C4-2B (cell line): ENCODE measurements at regions not wholly inside any gene's neighbourhood (a gene's known extent, or its start where the extent isn't known, plus 50 kb on each side); places are given as distances from the start of the nearest gene placed in this dataset.

ENCODE experiments used
- H3K27ac ChIP-seq: fragments of 450-650 bp; 2 replicates; pipeline ENCODE4 v1.5.1; 2017
- ZFX ChIP-seq: fragments of 450-650 bp; IDR thresholded peaks from 2 replicates; pipeline ENCODE4 v1.6.1; 2017
- TF ChIP-seq, protein P1 (sequence below): fragments of 450-650 bp; conservative IDR thresholded peaks from 2 replicates; pipeline ENCODE4 v1.5.1; 2017; ENCODE audit warnings: mild to moderate bottlenecking

GRCh38 chr7:20839196-20839735 is 52.6 kb upstream of the SP8 start:
- H3K27ac ChIP-seq = no peak overlapping the region
- TF ChIP-seq, protein P1, sequence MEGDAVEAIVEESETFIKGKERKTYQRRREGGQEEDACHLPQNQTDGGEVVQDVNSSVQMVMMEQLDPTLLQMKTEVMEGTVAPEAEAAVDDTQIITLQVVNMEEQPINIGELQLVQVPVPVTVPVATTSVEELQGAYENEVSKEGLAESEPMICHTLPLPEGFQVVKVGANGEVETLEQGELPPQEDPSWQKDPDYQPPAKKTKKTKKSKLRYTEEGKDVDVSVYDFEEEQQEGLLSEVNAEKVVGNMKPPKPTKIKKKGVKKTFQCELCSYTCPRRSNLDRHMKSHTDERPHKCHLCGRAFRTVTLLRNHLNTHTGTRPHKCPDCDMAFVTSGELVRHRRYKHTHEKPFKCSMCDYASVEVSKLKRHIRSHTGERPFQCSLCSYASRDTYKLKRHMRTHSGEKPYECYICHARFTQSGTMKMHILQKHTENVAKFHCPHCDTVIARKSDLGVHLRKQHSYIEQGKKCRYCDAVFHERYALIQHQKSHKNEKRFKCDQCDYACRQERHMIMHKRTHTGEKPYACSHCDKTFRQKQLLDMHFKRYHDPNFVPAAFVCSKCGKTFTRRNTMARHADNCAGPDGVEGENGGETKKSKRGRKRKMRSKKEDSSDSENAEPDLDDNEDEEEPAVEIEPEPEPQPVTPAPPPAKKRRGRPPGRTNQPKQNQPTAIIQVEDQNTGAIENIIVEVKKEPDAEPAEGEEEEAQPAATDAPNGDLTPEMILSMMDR = no peak
- TF ChIP-seq ZFX = no peak

DNA sequence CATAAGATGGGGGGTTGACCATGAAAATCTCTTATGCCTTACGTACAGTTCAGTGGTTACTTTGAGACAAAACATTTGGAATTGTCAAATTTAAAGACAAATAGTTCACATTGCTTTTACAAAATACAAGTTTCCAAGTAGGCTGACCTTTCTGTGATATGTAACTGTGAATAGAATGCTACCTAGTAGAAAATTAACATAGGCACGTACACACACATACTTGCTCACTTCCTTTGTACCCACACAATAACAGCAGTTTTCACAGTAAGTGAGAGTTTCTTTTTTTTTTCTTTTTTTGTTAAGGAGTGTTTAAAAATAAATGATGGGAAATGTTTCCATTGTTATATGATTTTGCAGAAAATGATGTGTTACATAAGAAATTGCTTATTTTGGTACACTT is 53.3 kb upstream of the SP8 start:
- no peak overlapping the region for H3K27ac ChIP-seq
- TF ChIP-seq, protein P1 = no peak
- no peak for TF ChIP-seq ZFX

- TF ChIP-seq ZFX = no peak
- TF ChIP-seq, protein P1 = no peak
- no peak overlapping the region for H3K27ac ChIP-seq
Observed at GRCh38 chr7:20846791-20847190, 60.1 kb upstream of the SP8 start.

GRCh38 chr7:20858951-20859350 is 72.3 kb upstream of the SP8 start:
- TF ChIP-seq, protein P1 = no peak
- no peak for TF ChIP-seq ZFX
- no peak overlapping the region for H3K27ac ChIP-seq

- TF ChIP-seq, protein P1 = no peak
- TF ChIP-seq ZFX = no peak
Observed at GRCh38 chr7:20861468-20861867, 74.8 kb upstream of the SP8 start.

DNA sequence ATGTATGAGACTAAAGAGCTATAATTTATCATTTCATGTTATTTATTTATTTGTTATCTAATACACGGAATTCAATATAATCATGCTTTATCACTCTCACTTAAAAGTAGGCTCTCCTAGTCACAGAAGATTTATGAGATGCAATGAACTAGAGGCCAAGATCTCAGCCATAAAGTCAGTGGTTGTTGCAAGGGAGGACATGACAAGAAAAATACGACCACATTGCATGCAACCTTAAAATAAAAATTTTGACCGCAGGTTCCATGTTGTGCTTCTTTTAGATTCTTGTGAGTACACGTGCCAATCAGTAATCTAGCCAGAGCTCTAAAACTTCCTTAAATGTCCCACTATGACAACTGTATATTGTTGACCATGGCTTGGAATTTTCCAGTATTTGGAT is 75.9 kb upstream of the SP8 start:
- no peak overlapping the region for H3K27ac ChIP-seq
- TF ChIP-seq, protein P1 = no peak
- TF ChIP-seq ZFX = no peak

More at GRCh38 chr7:20861468-20861867, 74.8 kb upstream of the SP8 start:
- no peak overlapping the region for H3K27ac ChIP-seq

GRCh38 chr7:20864221-20864620 is 77.5 kb upstream of the SP8 start:
- H3K27ac ChIP-seq = no peak overlapping the region
- no peak for TF ChIP-seq ZFX
- TF ChIP-seq, protein P1 = no peak
